Activated T-cell treated with anti-CD3 and anti-CD28 coated beads for 24 hours (primary cell): ENCODE measurements at regions not wholly inside any gene's neighbourhood (a gene's known extent, or its start where the extent isn't known, plus 50 kb on each side); places are given as distances from the start of the nearest gene placed in this dataset.
"Not testable (repeated sequence)": the region's sequence is repeated elsewhere in the genome, so short reads cannot be mapped to it uniquely, and the experiment has no call there.

Experiments used
- DNase-seq: peaks from one replicate; pipeline ENCODE4 v3.0.0-alpha.2; 2020; ENCODE audit warnings: low read depth

DNA sequence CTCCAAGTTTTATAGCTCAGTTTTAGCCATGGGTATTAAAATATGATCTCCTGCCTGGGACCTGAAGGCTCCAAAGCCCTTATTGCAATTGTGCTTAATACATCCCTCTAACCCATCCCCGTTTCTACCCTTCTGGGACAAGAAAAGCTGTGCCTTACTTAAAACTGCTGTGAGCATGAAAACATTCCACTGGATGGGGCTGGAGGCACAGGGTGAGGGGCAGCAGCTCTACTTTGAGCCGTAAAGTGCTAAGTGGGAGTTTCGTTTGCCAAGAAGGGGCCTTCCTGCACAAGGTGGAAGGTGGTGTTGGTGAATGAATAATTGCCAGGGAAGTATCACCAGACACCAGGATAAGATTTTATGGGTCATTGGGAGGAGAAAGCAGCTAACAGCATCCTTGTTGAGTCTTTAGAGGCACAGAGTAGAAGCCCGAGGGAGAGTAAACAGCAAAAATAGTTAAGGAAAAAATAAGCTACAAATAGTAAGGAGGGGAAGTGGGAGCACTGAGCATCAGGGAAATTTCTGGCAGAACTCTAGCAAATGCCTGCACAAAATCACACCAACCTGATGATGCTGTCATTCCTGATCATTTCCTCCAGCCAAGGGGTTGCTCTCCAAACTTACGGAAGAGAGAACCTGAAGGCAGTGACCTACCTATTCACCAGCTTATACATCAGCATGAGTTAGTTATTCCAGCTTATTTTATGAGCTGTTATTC, 218.4 kb downstream of the MREG start:
- no peak for DNase-seq

DNA sequence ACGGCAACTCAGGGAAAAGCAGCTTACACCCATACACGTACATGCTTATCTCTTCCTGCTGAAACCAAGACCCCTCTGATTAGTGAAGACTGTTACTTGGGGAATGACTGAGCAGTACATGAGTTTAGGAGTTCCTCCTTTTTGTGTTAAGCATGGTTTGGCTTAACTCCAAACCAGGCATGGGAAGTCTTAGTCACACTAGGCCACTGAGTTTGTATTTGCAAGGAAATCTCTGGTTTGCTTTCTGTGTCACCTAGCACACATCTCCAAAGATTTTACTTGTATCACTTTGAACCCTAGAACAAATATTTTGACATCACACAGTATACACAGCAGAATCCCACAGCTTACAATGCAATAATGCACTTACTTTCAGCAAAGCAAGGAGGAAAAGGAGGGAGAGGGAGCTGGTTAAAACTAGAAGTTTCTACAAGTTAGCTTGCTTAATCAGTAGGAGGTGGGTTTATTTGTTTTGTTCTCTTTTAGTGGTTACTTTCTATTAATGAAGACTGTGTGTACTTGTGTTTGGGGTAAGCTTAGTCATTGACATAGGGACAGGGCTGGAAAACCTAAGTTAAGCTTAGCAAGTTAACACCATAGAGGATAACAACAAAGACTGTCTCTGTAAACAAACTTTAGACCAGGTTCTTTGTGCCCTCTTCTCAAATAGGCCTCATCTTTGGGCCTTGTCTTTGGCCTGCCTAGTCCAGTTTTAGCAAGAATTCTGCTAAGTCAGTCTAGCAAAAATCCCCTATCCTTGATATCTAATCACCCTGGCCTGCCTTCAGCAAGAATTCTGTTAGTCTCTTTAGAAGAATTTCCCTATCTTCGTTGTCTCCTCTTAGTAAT, 219.4 kb downstream of the MREG start:
- DNase-seq, result peak; percentile 27

DNA sequence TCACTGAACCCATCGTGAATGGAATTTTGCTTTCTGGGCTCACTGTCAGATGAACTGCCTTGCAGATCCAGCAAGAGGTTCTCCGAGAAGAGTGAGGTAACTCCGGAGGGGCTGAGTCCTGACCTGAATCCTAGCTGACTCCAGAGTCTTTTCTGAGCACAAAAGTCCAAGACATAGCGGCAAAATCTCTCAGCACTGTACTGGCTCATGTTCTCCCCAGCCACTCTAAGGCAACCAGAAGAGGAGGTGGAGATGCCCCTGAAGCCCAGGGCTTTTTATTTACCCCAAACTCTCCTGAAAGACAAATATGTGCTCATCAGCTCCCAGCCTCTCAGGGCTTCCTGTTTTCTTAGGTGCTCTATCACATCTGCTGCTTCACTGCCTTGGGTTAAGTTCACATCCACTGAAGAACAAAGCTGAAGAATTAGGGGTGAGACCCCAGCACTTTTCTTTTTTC, 221.8 kb downstream of the MREG start:
- DNase-seq, result no peak

DNA sequence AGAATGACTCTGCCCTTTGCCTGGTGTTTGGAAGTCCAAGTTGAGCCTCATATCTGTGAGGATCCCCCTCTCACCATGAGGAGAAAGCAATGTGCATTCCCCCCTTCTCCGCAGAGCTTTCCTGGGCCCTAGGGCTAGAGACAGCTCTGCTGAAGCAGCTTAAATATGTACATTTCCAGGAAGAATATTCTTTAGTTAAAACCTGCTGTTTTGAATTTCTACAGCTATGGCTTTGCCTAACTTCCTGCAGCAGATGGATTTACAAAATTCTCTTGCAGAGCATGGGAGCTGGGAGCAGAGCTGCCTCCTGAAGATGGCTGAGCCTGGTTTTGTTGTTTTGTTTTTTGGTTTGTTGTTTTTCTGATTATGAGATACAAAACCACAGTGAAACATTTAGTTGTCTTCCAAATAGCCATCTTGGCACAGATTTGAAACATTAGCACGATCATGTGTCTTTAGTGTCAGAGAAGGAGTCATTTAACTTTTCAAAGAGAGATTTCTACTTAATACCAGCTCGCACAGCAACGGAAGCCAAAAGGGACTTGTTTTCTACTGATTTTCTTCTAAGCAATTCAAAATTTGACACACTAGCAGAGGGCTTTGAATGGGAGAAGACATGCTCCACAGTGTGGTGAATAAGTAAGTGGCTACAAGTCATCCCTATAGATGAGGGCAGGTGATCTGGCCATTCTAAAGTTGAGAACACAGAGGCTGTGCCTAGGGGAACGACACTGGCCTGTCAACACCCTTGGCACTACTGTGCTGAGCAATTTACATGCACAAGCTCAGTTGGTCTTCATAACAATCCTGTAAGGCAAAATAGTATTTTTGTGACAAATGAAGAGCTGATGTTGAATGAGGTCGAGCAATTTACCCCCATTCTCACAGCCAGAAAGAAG, 222.6 kb downstream of the MREG start:
- DNase-seq, result no peak

DNA sequence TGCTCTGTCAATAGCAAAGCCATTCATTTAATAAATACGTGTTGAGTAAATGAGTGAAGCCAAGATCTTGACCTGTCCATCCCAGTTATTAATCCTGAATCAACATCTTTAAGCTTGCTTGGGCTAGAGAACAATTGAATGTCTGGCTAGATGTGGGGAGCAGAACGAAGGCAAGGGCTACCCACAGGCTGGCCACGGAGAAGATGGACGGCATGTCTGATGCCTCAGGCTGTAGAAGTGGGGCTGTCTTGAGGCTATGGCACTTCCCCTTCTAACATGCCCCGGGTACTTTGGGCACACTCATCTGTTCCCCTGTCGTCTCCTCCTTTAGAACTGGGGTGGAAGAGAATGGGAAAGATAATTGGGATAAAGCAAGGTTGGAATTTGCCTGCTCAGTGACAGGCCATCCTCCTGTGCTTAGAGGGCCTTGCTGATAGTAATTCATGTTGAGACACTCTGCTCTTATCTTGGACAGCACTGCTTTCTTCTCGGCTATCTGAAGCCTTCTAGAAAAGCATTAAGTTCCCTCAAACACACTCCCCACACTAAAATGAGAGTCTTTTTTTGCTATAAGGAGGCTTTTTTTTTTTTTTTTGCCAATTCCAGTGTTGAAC, 225.7 kb downstream of the MREG start:
- DNase-seq, result no peak

DNA sequence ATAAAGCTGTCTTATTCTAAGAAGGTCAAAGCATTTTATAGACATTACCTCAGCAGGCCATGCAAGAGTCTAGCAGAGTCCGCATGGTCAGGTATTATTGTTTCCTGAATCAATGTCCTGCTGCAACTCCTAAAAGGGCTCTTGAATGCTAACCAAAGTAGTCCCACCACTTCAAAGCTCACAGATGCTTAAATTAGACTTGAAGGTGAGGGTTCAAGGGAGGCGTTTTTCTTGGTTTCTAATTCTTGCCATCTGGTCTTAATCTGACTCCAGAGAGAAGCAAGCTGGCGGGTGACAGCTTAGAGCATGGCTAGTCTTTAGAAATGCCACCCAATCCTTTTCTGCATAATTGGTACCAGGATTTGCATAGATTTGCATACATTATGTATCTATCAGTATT, 226.3 kb downstream of the MREG start:
- DNase-seq, result no peak

DNA sequence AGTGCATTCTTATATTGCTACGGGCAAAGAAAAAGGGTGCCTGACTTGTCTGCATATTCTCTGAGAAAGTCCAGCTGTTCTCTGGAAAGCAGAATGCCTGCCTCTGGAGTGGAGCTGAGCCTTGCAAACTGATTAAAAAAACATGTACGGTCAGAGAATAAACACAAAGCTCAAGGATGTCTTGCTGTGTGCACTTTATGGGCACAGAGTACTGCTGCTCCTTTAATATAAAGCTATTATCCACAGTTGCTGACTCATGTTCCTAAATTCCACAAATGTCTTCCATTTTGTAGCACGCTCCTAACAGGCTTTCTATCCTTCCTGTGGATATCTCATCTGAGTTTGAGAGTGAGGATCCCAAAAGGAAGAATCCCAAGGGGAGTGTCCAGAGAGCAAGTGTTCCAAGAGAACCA, 229.0 kb downstream of the MREG start:
- DNase-seq, result no peak

DNA sequence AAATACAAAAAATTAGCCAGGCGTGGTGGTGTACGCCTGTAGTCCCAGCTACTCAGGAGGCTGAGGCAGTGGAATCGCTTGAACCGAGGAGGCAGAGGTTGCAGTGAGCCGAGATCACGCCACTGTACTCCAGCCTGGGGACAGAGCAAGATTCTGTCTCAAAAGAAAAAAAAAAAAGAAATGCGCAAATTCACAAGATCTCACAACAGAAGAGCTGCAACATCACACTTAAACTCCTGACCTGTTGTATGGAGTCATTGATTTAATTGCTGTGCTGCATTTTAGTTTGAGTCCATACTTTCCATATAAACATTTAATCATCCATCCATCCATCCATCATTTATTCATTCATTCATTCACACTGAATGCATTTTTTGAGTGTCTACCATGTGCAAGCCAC, 229.7 kb downstream of the MREG start:
- DNase-seq, result not testable (repeated sequence)

DNA sequence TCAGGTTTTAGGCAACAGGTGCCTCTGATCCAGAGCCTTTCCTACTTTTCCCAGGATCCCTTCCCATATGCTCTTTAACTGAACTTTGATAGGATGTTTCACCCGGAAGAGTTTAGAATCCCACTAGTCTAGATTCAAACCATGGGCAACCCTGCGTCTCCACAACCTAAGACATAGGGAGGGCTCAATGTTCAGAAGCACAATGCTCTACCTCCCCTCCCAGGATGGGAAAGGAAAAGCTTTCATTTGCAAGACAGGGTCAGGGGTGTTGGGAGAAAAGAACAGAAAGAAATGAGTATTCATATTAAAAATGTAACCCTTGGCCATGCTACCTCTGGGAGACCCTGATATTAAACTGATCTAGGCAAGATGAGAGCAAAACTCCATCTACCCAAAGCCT, 230.4 kb downstream of the MREG start:
- DNase-seq, result no peak

DNA sequence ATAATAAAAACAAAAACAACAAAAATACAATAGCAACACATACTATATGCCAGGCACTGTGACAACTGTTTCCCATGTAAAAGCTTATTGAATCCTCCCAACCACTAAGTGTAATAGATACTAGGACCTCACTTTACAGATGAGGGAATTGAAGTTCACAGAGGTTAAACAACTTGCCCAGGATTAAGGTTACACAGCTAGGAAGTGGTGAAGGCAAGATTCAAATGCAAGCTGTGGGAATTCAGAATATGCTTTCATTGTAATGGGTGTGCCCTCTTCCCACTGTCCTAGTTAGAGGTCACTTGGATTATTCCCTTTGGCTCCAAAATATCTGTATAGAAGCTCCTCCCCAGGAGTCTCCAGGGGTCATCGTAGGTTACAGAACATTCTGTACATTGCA, 231.1 kb downstream of the MREG start:
- DNase-seq, result no peak

DNA sequence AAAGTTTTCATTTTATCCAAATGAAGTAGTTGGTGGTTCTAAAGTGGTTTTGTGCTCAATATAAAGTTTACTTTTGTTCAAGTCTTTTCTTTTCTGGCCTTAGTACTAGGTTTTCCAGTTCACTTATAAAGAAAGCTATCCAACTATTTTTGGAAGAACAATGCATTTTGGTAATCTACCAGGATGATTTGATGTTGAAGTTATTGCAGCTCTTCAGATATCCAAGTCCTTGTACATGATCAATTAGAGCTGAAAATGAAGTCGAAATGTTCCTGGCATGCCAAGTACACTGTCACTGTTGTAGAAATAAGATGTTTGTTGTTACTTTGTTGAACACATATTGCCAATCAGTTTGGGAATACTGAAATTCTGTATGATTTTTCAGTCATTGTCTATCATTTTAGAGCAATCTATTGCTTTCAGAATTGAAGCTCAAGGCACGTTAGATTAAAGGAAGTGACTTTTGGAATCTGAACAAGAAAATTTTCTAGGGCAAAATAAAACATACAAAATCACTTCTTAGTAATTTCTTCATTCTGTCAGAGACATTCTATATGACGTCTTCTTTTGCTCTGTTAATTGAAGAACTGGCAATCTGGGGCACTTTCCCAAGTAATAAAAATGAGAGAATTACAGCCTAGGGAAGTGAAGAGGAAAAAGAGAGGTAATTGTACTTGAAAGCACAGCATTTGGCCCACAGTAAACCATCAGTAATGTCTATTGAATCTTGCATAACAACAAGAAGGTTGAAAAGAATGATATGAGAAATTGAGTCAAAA, 232.3 kb downstream of the MREG start:
- no peak for DNase-seq

DNA sequence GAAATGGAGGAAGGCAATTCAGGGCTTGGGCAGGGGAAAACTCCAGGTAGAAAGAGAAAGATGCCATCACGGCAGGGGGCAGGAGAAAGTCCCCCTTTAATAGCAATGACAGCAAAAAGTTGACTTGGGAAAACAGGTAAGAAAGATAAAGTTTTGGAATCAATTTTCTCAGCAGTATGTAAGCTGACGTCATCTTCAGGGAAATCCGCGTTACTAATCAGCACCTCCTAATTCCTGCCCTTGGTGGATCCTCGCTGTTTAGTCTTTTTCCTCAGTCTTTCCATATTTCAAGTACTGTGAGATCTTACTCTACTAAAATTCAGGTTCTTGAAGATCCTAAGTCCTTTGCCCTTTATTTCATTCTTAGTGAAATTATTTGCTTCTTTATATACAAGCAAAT, 233.0 kb downstream of the MREG start:
- no peak for DNase-seq

DNA sequence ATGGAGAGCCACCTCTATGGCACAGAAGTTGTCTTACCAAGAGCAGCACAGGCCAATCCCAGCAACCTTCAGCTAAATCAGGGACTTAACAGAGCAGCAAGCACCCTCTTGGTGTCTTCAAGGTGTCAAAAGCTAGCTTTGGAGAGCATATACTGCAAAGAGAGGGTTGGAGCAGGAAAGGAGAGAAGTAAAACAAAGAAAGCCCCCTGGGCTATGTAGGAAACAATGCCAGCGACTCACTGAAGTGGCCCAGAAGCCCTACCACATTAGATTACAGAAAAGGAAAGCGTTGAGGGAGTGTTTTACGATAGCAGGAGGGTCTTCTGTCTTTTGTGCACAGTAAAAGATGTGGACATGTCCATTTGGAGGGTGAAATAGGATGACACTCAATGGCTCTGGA, 233.4 kb downstream of the MREG start:
- no peak for DNase-seq

DNA sequence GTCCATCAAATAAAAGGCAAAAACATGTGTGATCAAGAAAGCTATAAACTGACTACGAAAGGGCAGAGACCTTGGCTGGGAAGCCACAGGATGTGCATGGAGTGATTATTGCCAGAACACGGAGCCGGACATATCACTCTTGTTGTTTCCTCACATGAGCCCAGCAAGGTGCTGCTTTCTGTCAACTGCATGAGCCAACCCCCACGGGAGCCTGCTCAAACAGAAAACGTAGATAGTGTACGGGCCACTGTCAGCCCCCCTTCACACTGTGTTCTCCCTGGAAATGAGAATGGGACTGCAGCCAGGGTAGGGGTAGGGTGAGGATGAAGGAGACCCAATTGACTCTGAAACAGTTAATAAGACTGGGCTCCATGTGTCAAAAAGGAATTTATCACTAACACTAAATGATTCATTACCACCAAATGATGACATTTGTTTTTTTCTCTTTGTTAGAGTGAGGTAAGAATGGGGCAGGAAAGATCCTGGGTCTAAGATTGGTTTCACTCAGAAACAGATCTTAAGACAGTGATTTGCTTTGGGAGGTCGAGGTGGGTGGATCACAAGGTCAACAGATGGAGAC, 235.8 kb downstream of the MREG start:
- no peak for DNase-seq

DNA sequence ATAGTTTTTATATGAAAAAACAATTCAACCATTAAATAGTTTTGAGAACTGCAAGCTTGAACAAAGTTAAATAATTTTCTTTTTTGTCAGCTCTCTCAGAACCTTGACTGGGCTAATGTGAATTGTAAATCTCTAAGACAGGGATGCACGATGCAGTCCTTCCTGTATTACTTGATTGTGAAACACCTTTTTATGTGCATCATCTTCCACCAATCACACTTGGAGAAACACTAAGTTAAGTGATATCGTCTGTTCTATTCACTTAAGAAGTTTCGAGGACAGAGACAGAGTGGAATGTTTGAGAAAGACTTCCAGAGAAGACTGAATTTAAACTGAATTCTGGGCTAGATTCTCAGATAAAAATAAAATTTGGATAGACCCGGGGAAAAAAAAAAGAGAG, 238.2 kb downstream of the MREG start:
- DNase-seq, result no peak

DNA sequence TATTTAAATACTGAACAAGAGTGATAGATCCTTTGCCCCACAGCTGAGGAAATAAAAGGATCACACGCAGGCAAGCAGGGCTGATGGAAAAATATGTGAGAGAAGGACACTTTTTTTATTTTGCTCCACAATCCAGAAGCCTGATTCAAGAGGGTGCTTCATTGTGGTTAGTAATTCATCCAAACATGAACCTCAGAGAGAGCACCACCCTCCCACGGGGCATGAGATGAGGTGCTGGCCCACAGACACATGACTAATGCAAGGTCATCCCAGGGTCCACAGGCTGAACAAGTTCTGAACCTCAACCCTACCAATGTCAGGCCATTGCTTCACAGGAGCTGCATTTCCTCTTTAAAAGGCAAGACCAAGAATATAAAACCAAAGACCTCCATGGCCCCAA, 239.6 kb downstream of the MREG start:
- DNase-seq, result no peak

DNA sequence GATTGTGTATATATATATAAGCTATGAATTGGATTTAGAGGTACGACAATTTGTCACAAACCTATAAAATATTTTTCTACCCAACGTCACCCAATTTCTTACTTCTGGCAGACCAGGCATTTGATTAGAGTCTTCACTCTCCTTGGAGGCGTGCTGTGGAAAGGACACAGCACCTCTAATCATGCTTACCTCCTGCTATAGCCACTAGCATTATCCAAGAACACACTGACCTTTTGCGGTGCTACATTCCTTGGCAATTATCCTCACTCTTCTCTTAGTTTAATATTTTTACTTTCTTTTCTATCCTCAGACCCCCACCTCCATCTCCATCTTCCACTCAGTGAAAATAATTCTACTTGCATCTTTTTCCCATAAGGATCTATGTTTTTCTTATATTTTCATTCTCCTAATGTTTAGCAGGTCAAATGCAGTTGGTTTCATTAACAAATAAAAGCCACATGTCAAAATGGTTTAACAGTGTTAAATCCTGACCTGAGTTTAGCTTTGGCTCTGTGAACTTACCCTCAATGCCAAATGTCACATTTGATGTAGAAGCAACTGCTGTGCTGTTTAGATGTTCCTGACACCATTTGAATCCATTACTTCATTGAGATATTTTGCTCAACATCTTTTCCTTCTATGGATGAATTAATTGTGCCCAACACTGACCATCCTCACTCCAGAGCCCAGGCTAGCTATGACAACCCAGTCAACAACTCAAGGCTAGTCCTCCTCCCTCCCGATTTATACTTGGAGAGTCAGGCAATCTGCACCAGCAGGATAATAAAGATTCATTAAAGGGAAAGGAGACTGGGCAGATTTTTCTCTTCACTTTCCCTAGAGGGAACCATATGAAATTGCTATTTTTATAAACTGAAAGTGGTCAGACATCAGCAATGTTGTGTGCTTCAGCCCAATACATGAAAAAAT, 240.5 kb downstream of the MREG start:
- no peak for DNase-seq

DNA sequence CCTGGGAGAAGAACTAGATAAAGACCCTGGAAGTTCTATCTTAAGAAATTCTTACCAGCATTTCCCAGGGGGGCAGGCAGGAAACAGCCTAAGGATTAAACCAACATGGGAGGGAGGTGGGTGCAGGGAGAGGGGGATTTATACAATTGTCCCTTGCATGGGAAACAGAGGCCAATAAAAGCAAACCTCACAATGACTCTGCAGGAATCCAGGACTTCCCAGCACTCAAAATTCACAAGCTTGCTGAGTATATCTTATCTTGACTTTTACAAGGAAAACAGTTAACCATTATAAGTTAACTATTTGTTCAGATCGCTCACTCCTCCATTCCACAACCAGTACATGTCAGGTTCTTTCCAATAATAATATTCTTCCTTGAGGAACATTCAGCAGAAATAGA, 241.3 kb downstream of the MREG start:
- DNase-seq, result no peak

DNA sequence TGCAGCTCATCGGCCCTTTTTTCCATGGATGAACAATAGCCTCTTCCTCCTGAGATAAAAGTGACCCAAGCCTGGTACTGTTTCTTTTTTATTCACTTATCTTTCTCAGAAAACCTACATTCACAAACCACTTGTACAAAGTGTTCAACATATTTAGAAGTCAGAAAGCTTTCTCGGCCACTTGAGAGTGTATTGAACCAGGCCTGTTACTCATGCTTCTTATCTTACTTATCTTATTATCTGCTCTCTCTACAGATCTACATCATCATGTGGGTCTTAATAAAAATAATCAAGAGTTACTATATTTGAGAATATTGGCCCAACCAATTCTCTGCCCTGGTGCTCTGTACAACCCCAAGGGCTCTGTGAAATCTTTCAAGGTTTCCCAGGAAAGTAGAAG, 242.1 kb downstream of the MREG start:
- no peak for DNase-seq

DNA sequence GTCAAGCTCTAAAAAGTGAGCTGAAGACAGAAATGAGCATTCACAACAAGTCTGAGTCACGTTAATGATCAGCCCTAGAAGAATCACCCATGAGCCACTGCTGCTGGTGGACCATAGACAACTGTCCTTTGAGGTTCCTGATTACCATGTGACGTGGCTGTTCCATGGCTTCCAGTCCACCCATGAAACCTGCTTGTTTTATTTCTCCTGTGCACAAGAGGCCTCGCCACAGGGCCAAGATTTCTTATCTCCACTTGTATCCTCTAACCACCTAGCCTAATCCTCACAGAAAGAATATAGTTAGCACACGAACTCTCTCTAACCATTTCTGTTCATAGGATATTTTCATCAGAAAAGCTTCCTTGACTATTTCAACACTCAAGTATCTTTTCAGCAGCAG, 242.7 kb downstream of the MREG start:
- DNase-seq, result no peak
